Erythroblast (primary cell): ENCODE measurements at regions not wholly inside any gene's neighbourhood (a gene's known extent, or its start where the extent isn't known, plus 50 kb on each side); places are given as distances from the start of the nearest gene placed in this dataset.

Source experiments
- GATA1 ChIP-seq: IDR thresholded peaks from 2 replicates; pipeline ENCODE4 v1.6.1; 2011; ENCODE audit warnings: low read depth, mild to moderate bottlenecking, control low read depth, low read length, moderate library complexity
- POLR2A ChIP-seq: IDR thresholded peaks from 2 replicates; pipeline ENCODE4 v1.6.1; 2011; ENCODE audit warnings: mild to moderate bottlenecking, low read length

DNA sequence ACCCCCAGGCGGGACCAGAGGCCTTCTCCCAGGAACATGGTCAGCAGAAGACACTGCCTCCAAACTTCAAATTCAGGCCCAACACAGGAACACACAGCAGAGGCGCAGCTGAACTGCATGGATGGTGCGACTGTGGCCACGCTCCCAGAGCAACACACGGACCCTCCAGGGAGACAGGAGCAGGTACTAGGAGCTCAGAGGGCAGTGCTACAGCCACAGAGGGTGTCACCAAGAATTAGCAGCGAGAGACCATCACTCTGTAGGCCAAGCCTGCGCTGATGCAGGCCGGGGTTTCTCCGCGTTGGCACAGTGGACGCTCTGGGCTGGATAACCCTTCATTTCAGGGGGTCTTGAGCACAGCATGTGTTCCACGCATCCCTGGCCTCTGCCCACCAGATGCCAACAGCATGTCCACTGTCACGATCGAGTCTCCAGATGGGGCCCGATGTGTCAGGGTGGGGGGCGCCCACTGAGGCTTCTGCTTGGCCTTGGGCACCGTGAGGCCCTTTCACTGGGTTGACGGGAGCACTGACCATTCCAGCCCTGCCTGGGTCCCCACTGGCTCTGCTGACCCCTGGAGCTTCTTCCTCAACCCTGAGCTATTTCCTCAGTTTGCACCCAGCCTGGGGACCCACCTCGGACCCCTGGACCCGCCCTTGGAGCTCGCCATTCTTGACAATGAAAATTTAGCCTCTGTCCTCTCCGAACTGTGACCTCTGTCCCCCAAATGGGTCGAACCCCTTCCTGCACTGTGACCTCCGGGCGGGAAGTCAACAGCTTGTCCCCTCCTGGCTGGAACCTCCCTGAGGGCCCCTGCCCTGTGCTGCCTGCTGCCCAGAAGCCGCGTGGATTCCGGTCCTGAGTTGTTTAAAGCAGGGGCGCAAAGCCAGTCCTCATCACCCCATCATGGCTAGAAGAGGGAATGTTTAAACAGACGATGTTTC is 239.4 kb downstream of the DLL1 start:
- TF ChIP-seq POLR2A: no peak
- no peak for TF ChIP-seq GATA1
